ENCODE measurements at regions not wholly inside any gene's neighbourhood (a gene's known extent, or its start where the extent isn't known, plus 50 kb on each side); places are given as distances from the start of the nearest gene placed in this dataset.

- TF ChIP-seq POLR2A (IDR thresholded peaks at IDR 0.05; ENCODE audit: low read length) = no peak
- TF ChIP-seq GATA1 (IDR thresholded peaks at IDR 0.05; ENCODE audit: low read depth, low read length) = no peak
Measured at GRCh38 chr6:19655744-19656143, 181.4 kb upstream of the ID4 start.
